ENCODE measurements at regions not wholly inside any gene's neighbourhood (a gene's known extent, or its start where the extent isn't known, plus 50 kb on each side); places are given as distances from the start of the nearest gene placed in this dataset.

DNA sequence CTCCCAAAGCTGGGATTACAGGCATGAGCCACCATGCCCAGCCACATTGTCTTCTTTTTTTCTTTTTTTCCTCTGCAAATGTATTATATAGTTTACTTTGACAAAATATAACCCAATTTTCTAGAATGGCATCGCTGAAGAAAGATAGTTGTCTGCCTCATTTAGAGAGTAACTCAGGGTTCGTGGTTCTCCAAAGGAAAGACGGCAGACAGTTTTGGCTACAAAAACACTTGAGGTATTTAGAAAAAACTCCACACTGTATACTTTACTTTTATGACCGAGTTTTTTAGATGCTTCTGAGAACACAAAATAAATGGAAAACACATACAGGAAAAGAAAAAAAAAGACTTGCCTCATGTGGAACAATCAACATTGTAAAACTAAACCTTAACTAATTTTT lies 369.1 kb upstream of the ATP2B1 start:
- TF ChIP-seq EP300 (IDR thresholded peaks at IDR 0.05) = no peak
- TF ChIP-seq, protein P1, sequence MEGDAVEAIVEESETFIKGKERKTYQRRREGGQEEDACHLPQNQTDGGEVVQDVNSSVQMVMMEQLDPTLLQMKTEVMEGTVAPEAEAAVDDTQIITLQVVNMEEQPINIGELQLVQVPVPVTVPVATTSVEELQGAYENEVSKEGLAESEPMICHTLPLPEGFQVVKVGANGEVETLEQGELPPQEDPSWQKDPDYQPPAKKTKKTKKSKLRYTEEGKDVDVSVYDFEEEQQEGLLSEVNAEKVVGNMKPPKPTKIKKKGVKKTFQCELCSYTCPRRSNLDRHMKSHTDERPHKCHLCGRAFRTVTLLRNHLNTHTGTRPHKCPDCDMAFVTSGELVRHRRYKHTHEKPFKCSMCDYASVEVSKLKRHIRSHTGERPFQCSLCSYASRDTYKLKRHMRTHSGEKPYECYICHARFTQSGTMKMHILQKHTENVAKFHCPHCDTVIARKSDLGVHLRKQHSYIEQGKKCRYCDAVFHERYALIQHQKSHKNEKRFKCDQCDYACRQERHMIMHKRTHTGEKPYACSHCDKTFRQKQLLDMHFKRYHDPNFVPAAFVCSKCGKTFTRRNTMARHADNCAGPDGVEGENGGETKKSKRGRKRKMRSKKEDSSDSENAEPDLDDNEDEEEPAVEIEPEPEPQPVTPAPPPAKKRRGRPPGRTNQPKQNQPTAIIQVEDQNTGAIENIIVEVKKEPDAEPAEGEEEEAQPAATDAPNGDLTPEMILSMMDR (IDR thresholded peaks at IDR 0.05) = no peak
- TF ChIP-seq POLR2A (IDR thresholded peaks at IDR 0.05) = no peak
- no peak for TF ChIP-seq POLR2AphosphoS5 (IDR thresholded peaks at IDR 0.05)
- Histone ChIP-seq H3K27me3 (no peaks in the 10 kb centered on the region), H3K9me3 (no peaks in the 10 kb centered on the region), H3K4me1 (no peaks in the 10 kb centered on the region), H3K27ac (no peak overlapping the region), H3K36me3 (no peaks in the 10 kb centered on the region), H3K4me3 (no peak overlapping the region)
- 81 to 89% (median 87%) methylated on average over 4 of the region's 4 CpGs for WGBS, 5 donors
- no peak for DNase-seq
- intact Hi-C loops (cut with DNase I; ENCODE audit: low total_unique reads) = no loop called here

DNA sequence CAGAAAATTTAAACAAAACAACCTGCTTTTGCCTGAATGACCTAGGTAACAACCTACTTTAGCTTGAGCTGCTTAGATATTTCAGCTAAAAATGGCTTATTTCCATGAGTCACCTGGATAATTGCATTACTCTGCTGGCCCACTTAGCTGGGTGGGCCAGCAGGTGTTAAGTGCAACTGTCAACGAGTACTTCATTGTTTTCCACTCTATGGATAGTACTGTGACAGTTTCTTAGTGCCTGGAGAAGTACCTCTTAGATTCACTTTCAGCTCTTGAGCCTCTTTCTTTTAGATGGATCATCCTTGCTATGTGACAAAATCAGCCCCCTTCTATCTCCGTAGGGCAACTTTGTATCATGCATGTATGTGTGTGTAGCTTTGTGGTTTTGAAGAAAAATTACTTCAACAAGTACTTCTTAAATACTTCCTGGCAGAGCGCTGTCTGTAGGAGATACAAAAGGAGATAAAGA lies 368.2 kb upstream of the ATP2B1 start:
- Histone ChIP-seq H3K27ac (no peak overlapping the region), H3K9me3 (no peaks in the 10 kb centered on the region), H3K4me3 (no peak overlapping the region), H3K27me3 (no peaks in the 10 kb centered on the region), H3K36me3 (no peaks in the 10 kb centered on the region), H3K4me1 (no peaks in the 10 kb centered on the region)
- intact Hi-C loops (cut with DNase I; ENCODE audit: low total_unique reads) = no loop called here
- 59 to 81% (median 75%) methylated on average over 3 of the region's 3 CpGs for WGBS, 5 donors
- DNase-seq = no peak
- TF ChIP-seq POLR2AphosphoS5 (IDR thresholded peaks at IDR 0.05) (no peak), POLR2A (IDR thresholded peaks at IDR 0.05) (no peak), EP300 (IDR thresholded peaks at IDR 0.05) (no peak)
- TF ChIP-seq, protein P1 (IDR thresholded peaks at IDR 0.05) = no peak

DNA sequence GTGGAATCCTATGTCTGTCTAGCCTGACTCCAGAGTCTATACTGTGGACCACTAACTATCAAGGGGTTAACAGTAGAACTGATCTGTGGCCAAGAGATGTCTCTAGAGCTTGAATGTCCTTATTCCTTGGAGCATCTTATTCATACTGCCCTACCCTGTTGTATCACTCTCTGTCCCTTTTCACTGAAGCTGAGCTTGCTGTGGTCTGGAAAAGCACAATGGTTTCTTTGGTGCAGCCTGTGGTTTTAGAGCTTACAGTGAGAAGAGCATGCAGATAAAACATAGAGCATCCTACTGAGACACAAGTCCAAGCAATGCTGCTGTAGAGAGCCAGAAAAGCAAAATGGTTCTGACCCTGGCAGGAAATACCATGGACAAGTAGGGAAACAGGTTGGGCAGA lies 367.0 kb upstream of the ATP2B1 start:
- no peak overlapping the region for H3K27ac ChIP-seq
- TF ChIP-seq POLR2AphosphoS5 (IDR thresholded peaks at IDR 0.05) (no peak), EP300 (IDR thresholded peaks at IDR 0.05) (no peak), POLR2A (IDR thresholded peaks at IDR 0.05) (no peak)
- TF ChIP-seq, protein P1 (IDR thresholded peaks at IDR 0.05) = no peak
- no peaks in the 10 kb centered on the region for H3K27me3 ChIP-seq
- no peaks in the 10 kb centered on the region for H3K9me3 ChIP-seq
- no peak for DNase-seq
- intact Hi-C loops (cut with DNase I; ENCODE audit: low total_unique reads) = no loop called here
- no peaks in the 10 kb centered on the region for H3K4me1 ChIP-seq
- H3K4me3 ChIP-seq = no peak overlapping the region
- H3K36me3 ChIP-seq = no peaks in the 10 kb centered on the region

DNA sequence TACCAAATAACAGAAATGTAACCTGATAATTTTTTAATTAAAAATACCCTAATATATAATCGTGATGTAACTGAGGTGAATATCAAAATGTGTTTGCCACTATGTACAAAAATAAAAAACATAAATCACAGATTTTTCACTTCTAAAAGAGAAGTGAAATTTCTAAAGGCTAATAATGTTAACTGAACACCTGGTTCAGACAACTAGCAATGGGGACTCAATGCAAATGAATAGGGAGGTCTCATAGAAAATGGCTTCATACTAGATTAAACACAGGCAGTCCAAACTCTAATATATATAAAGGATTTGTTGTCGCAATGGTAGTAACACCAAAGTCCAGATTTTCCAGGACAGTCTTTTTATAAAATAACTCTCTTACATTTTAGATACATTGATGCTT lies 365.4 kb upstream of the ATP2B1 start:
- no peaks in the 10 kb centered on the region for H3K4me1 ChIP-seq
- no peak overlapping the region for H3K4me3 ChIP-seq
- no peaks in the 10 kb centered on the region for H3K36me3 ChIP-seq
- H3K27ac ChIP-seq = no peak overlapping the region
- TF ChIP-seq POLR2AphosphoS5 (IDR thresholded peaks at IDR 0.05) = no peak
- no peak for TF ChIP-seq EP300 (IDR thresholded peaks at IDR 0.05)
- no peak for TF ChIP-seq POLR2A (IDR thresholded peaks at IDR 0.05)
- TF ChIP-seq, protein P1 (IDR thresholded peaks at IDR 0.05) = no peak
- intact Hi-C loops (cut with DNase I; ENCODE audit: low total_unique reads) = no loop called here
- no peak for DNase-seq
- no peaks in the 10 kb centered on the region for H3K9me3 ChIP-seq
- H3K27me3 ChIP-seq = no peaks in the 10 kb centered on the region
- 81 to 92% (median 91%) methylated on average over 2 of the region's 2 CpGs for WGBS, 5 donors

All from stomach (tissue), 8 donors.